ENCODE measurements at regions not wholly inside any gene's neighbourhood (a gene's known extent, or its start where the extent isn't known, plus 50 kb on each side); places are given as distances from the start of the nearest gene placed in this dataset.

- H3K9me3 Mint-ChIP-seq: peaks cover 18% of the 10 kb centered on the region
- no peak for DNase-seq (ENCODE audit: low spot score)
- H3K4me3 Mint-ChIP-seq: no peak overlapping the region
- CTCF ChIA-PET: no interaction called here
- H3K36me3 Mint-ChIP-seq: peaks cover 19% of the 10 kb centered on the region
- ATAC-seq: no peak
- no peak overlapping the region for H3K27ac Mint-ChIP-seq
- TF ChIP-seq ZNF671 (CRISPR knock-in tag; IDR thresholded peaks at IDR 0.05): no peak
- no peak for TF ChIP-seq ATF2 (CRISPR knock-in tag; IDR thresholded peaks at IDR 0.05; ENCODE audit: borderline replicate concordance, low read depth)
- no peak for TF ChIP-seq ZNF423 (CRISPR knock-in tag; IDR thresholded peaks at IDR 0.05)
- no peak for TF ChIP-seq ZNF121 (CRISPR knock-in tag; IDR thresholded peaks at IDR 0.05)
- no peak for TF ChIP-seq E2F1 (CRISPR knock-in tag; IDR thresholded peaks at IDR 0.05)
- no peak for TF ChIP-seq NFE2L1 (CRISPR knock-in tag; IDR thresholded peaks at IDR 0.05)
- no peak for TF ChIP-seq E2F5 (CRISPR knock-in tag; IDR thresholded peaks at IDR 0.05)
- TF ChIP-seq JAZF1 (CRISPR knock-in tag; IDR thresholded peaks at IDR 0.05): no peak
- no peaks in the 10 kb centered on the region for H3K4me1 Mint-ChIP-seq
- POLR2A ChIA-PET: no interaction called here
- H3K27me3 Mint-ChIP-seq (ENCODE audit: low read depth): no peaks in the 10 kb centered on the region
Measured at GRCh38 chr1:83017276-83017675, 981.7 kb downstream of the TTLL7 start.

- Mint-ChIP-seq H3K4me3 (no peak overlapping the region), H3K27me3 (ENCODE audit: low read depth) (no peaks in the 10 kb centered on the region), H3K27ac (no peak overlapping the region), H3K9me3 (peaks cover 18% of the 10 kb centered on the region), H3K36me3 (peaks cover 18% of the 10 kb centered on the region), H3K4me1 (peaks cover 7% of the 10 kb centered on the region)
- CTCF ChIA-PET: no interaction called here
- DNase-seq (ENCODE audit: low spot score): no peak
- TF ChIP-seq OVOL2 (CRISPR knock-in tag; IDR thresholded peaks at IDR 0.05; ENCODE audit: borderline replicate concordance) (no peak), ARID4B (CRISPR knock-in tag; IDR thresholded peaks at IDR 0.05; ENCODE audit: borderline replicate concordance) (no peak), ZMAT4 (CRISPR knock-in tag; IDR thresholded peaks at IDR 0.05) (no peak), SMAD4 (CRISPR knock-in tag; IDR thresholded peaks at IDR 0.05) (no peak), ATF1 (CRISPR knock-in tag; IDR thresholded peaks at IDR 0.05) (no peak), ATF3 (CRISPR knock-in tag; conservative IDR thresholded peaks at IDR 0.05) (no peak), CREM (CRISPR knock-in tag; IDR thresholded peaks at IDR 0.05) (no peak), RELA (CRISPR knock-in tag; IDR thresholded peaks at IDR 0.05; ENCODE audit: borderline replicate concordance) (no peak), CREB1 (CRISPR knock-in tag; IDR thresholded peaks at IDR 0.05) (no peak)
- POLR2A ChIA-PET: no interaction called here
- no peak for ATAC-seq
Measured at GRCh38 chr1:83016354-83016849, 982.5 kb downstream of the TTLL7 start.
